ENCODE measurements at regions not wholly inside any gene's neighbourhood (a gene's known extent, or its start where the extent isn't known, plus 50 kb on each side); places are given as distances from the start of the nearest gene placed in this dataset.
"Not testable (repeated sequence)": the region's sequence is repeated elsewhere in the genome, so short reads cannot be mapped to it uniquely, and the experiment has no call there.

- no peak for DNase-seq (ENCODE audit: low spot score)
These were observed 58.0 kb upstream of the EFCAB3 start for GRCh38 chr17:62322313-62322712.

DNA sequence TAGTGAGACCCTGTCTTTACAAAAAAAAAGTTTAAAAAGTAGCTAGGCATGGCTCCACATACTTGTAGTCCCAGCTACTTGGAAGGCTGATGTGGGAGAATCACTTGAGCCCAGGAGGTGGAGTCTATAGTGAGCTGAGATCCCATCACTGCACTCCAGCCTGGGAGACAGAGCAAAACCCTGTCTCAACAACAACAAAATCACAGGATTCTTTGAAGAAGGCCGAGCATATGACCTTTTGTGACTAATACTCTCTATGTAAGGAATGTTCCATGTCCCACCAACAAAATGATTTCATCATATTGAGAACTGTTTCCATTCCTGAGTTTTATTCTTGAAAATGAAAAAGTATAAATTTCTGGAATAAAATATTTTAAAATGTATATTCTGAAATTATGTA is 58.9 kb upstream of the EFCAB3 start:
- no peak for DNase-seq (ENCODE audit: low spot score)

DNA sequence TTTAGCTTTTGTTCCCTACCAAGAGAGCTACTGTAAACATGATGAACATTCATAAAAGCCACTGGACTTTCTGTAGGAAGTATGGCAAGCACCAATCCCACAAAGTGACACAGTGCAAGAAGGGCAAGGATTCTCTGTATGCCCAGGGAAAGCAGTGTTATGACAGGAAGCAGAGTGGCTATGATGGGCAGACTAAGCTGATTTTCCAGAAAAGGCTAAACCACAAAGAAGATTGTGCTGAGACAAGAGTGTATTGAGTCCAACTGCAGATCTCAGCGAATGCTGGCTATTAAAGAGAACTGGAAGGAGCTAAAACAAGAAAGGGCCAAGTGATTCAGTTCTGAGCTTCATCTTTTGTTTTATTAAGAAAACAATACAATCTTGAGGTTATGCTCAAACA is 60.5 kb upstream of the EFCAB3 start:
- no peak for DNase-seq (ENCODE audit: low spot score)

- no peak for DNase-seq (ENCODE audit: low spot score)
These were observed 71.0 kb upstream of the EFCAB3 start for GRCh38 chr17:62309396-62309795.

GRCh38 chr17:62307196-62307595 is 73.2 kb upstream of the EFCAB3 start:
- no peak for DNase-seq (ENCODE audit: low spot score)

GRCh38 chr17:62303476-62303875 is 76.9 kb upstream of the EFCAB3 start:
- DNase-seq (ENCODE audit: low spot score): no peak

DNA sequence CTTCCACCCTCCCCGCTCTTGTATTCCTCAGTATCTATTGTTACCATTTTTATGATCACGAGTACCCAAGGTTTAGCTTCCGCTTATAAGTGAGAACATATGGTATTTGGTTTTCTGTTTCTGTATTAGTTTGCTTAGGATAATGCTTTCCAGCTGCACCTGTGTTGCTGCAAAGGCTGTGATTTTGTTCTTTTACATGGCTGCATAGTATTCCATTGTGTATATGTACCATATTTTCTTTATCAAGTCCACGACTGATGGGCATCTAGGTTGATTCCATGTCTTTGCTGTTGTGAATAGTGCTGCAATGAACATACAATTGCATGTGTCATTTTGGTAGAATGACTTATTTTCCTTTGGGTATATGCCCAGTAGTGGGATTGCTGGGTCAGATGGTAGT is 79.7 kb upstream of the EFCAB3 start:
- no peak for DNase-seq (ENCODE audit: low spot score)

GRCh38 chr17:62275290-62275689 is 105.1 kb upstream of the EFCAB3 start:
- not testable (repeated sequence) for DNase-seq (ENCODE audit: low spot score)

- DNase-seq (ENCODE audit: low spot score): not testable (repeated sequence)
These were observed 112.0 kb upstream of the EFCAB3 start for GRCh38 chr17:62268361-62268760.

GRCh38 chr17:62264974-62265373 is 115.4 kb upstream of the EFCAB3 start:
- DNase-seq (ENCODE audit: low spot score): not testable (repeated sequence)

DNA sequence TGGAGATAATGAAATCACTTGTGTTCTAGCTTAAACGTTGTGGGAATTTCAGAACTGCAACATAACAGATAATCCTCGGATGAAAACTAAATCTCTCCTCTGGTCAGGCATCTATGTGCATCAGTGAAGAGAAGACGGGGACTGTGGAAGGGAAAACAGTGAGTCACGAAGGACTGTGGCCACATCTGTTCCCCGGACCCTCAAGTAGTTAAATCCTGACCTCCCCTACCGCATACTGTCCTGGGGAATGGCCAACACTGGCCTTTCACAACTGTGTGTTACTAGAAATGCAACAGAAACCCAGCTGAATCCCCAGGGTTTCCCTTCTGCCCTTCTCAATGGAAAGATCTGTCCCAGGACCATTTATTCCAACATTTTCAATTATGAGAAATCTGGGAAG is 124.6 kb upstream of the EFCAB3 start:
- DNase-seq (ENCODE audit: low spot score): not testable (repeated sequence)

DNA sequence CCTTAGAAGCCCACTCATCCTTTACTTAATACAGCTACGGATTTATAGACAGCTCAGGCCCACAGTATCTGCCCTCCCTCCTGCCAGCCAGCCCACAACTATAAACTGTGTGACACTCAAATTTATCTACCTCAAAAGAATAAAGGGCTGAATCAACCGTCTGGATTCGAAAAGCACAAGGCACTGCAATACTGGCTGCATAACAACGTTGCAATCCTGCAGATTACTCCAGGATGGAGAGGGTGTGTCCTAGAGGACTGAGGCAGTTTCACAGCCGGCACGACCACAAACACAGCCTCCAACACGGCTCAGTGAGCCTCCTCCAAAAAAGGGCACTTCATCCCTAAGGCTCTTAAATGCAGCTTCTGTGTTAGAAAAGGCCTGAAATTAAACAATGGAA is 138.3 kb upstream of the EFCAB3 start:
- not testable (repeated sequence) for DNase-seq (ENCODE audit: low spot score)

DNA sequence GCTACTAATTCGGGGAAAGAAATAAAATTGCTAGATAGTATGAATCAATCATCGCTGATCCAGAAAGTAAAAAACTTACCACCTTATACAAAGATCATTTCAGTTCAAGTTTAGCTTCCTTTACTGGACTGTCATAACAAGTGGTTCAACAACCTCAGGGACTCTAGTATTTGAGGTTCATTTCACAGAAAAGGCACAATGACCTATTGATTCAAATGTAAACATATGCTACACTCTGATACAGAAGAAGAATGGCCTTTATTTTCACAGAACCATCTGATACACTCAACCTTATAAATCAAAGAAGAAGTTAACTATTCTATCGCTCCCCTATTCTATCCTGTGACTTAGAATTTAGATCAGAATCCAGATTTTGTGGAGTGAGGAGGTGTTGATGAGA is 140.8 kb upstream of the EFCAB3 start:
- DNase-seq (ENCODE audit: low spot score): not testable (repeated sequence)

- not testable (repeated sequence) for DNase-seq (ENCODE audit: low spot score)
These were observed 141.6 kb upstream of the EFCAB3 start for GRCh38 chr17:62238551-62239338.

DNA sequence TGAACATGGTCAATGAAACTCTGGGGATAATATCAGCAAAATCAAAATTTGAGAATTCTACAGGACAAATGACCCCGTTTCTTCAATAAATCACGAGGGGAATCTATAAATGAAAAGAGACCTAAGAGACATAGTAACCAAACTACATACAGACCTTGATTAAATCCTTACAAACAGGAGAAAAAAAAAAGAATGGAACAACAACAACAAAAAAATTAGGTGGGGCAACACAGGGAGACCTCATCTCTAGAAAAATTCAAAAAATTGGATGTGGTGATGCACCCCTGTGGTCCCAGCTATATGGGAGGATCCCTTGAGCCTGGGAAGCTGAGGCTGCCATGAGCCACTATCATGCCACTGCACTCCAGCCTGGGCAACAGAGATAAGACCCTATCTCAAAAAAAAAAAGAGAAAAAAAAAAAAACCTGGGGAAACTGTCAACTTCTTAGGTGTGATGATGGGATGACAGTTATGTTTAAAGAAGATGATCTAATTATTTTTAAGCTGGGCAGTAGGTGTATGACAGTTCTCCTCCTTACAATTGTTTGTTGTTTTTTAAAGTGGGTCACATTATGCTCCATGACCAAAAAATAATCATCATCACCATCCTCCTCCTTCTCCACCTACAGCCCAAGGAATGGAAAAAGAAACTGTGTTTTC is 146.4 kb upstream of the EFCAB3 start:
- DNase-seq (ENCODE audit: low spot score): not testable (repeated sequence)

GRCh38 chr17:62231293-62231692 is 149.1 kb upstream of the EFCAB3 start:
- not testable (repeated sequence) for DNase-seq (ENCODE audit: low spot score)

DNA sequence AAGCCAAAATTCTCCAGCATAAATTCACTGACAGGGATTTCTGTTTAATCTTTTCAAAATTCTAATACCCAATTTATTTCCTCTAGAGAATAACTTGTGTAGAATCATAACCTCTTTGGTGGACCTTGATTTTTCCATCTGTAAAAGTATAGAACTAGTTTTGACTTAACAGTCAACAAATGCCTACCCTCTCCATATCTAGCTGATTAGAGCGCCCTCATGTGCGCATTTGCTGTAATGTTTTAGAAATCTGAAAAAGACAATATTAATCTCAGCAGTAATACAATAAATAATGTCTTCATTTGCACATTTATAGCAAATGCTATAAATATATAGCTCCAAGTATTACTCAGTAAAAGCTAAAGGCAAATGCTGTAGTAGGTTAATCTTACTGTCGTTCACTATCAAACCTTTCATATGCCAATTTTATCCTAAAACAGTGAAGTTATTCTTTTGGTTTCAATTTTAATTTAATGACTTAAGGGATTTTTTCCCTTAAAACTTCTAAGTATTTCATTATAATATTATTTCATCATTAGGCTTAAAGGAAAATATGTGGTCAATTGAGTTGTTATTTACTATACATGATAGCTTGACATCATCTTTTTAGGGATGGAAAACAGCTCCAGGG is 153.6 kb upstream of the EFCAB3 start:
- DNase-seq (ENCODE audit: low spot score): not testable (repeated sequence)

DNA sequence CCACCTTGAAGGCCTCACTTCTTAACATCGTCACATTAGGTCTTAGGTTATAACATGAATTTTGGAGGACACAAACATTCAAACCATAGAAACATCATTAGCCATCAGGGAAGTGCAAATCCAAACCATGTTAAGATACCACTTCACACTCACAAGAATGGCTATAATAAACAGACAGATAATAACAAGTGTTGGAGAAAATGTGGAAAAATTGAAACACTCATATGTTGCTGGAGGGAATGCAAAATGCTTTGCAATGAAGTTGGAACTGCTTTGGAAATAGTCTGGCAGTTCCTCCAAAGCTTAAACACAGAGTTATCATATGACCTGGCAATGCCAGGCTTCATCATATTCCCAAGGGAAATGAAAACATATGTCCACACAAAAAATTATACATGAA is 156.8 kb upstream of the EFCAB3 start:
- not testable (repeated sequence) for DNase-seq (ENCODE audit: low spot score)

DNA sequence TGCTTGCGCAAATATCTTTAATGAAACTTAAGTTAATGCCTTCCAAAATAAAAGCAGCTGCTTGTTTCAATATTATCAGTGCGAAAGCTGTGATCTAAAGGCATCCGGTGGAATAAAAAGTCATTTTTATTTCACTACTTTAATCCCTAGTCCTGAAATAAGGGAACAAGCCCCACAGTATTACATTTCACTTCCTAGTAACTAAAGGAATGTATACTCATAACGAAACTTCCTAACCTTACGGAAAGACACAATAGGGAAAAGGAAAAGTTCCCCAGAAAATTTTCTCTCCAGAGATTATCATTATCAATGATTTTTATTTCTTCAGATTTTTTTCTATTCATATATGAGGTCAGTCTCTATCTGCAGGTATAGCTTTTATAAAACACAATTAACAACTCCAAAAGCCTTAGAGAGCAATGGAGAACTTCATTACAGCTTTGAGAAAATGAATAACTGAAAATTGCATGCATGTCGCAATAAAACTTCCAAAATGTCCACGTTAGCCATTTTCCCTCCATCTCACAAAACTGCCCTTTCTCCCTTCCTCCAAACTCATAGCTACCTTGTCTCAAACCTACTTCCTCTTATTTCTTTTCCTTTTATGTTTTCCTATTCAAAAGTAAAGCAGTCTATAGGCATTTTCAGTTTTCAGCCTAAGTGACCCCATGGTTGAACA is 154.3 kb upstream of the MED13 start:
- DNase-seq (ENCODE audit: low spot score): no peak

GRCh38 chr17:62216847-62217246 is 151.8 kb upstream of the MED13 start:
- DNase-seq (ENCODE audit: low spot score): no peak

DNA sequence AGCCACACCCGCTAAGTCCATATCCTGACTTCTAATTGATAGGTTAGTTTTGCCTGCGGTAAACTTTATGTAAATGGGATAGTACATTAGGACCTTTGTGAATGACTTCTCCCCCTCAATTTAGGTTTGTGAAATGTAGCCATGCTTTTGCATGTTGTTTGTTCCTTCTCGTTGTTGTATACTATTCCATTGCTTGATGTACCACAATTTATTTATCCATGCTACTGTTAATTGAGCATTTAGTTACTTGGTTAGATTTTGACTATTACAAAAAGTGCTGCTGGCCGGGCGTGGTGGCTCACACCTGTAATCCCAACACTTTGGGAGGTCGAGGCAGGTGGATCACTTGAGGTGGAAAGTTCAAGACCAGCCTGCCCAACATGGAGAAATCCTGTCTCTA is 150.8 kb upstream of the MED13 start:
- DNase-seq (ENCODE audit: low spot score): not testable (repeated sequence)

DNA sequence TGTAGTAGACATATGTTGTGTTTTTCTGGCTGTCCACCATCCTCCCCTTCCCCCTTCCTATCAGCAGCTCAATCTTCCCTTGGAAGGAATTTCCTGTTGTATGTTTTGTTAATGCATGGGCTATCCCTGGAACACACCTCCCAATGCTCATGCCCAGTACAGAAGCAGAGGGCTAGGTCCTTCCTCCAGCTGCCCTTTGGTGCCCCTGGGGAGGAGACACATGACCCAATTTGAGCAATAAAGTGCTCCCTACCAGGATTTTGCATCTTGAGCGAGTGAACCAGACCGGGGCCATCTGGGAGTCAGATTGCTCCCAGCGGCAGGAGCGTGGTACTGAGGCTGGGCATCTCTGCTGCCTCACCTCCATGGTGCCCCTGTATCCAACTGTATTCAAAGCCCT is 141.5 kb upstream of the MED13 start:
- no peak for DNase-seq (ENCODE audit: low spot score)

All from A172 (cell line).